WI38 (cell line): ENCODE measurements at regions not wholly inside any gene's neighbourhood (a gene's known extent, or its start where the extent isn't known, plus 50 kb on each side); places are given as distances from the start of the nearest gene placed in this dataset.

ENCODE experiments used
- H3K4me3 ChIP-seq: 2 replicates; pipeline ENCODE4 v1.5.1; 2011; ENCODE audit warnings: low read depth, mild to moderate bottlenecking, control low read depth, low read length
- CTCF ChIP-seq: IDR thresholded peaks from 2 replicates; pipeline ENCODE4 v1.5.1; 2012; ENCODE audit warnings: low read depth, mild to moderate bottlenecking, control low read depth, low read length

DNA sequence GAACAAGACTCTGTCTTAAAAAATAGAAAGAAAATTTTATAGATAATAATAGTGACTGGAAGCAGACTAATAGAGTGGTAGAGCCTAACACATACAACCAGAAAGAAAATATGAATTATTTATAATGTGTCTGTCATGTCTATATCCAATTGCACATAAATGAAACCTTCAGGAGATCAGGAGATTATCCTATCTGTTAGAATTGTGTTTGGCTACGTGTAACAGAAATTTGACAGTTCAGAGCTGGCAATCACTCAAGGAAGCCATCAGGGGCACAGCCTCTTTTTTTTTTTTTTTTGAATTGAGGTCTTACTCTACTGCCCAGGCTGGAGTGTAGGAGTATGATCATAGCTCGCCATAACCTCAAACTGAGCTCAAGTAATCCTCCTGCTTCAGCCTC is 157.2 kb downstream of the TGFB2 start:
- no peak overlapping the region for H3K4me3 ChIP-seq
- TF ChIP-seq CTCF: no peak

DNA sequence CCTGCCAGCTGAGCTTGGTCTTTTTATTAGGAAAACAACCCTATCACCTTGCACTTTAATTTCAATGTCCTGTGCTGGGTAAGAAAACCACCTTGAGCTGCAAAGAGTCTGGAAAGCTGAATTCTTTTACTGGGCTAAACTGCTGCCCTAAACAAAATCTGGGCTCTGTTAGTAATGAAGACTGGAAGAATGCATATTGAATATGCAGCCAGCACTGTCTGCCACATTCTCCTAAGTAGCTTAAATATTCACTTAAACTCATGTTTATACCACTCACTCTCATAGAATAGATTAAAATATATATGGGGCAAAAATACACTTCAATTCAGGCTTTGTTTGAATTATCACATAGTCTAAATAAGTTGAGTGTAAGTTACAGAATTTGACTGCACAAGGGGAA is 158.0 kb downstream of the TGFB2 start:
- no peak for TF ChIP-seq CTCF
- no peak overlapping the region for H3K4me3 ChIP-seq

- H3K4me3 ChIP-seq: no peak overlapping the region
- TF ChIP-seq CTCF: no peak
Measured at GRCh38 chr1:218507355-218508002, 162.3 kb downstream of the TGFB2 start.

DNA sequence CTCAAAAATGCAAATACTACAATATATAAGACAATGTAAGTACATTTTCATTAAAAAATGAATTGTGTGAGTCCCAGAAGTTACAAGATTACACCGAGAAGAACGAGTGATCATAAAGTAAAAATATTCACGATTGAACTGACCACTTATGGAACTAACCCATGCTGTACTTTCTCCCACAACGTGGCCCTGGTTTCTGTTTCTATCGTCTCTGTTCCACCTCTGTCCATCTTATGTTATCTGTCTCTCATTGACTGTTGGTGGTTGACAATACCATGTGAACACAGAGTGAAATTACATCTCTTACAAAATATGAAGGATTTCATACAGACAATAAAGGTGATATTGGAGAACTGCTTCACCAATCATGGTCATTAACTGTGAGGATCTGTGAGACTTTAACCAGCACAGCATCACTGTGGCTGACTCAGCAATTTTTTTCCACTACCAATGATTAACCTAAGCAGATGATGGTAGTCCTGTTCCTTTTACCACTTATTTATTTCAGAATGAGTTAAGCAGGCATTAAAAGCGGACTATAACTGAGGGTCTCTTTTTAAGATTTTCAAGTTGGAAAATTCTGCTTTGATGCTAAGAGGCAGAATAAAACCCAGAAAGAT is 165.1 kb downstream of the TGFB2 start:
- H3K4me3 ChIP-seq: no peak overlapping the region
- no peak for TF ChIP-seq CTCF

GRCh38 chr1:218513328-218513727 is 168.2 kb downstream of the TGFB2 start:
- no peak for TF ChIP-seq CTCF
- H3K4me3 ChIP-seq: no peak overlapping the region

- TF ChIP-seq CTCF: no peak
- no peak overlapping the region for H3K4me3 ChIP-seq
Measured at GRCh38 chr1:218514689-218515088, 169.6 kb downstream of the TGFB2 start.

DNA sequence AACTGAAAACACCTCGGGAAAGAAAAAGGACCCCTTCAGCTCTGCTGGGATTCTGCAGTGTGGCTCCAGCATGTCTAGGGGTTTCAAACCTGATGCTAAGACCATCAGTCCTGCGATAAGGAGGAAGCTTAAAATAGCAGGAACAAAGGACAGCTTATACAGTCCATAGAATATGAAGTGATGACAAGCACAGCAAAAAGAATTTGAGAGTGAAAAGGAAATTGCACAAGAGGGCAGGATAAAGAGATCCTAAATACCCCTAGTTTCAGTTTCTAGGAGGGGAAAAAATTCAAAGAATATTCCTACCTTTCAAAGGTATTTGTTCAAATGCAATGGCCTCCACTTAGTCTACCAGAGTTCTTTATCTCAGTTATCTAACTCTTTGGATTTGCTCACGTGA is 171.4 kb downstream of the TGFB2 start:
- no peak overlapping the region for H3K4me3 ChIP-seq
- TF ChIP-seq CTCF: no peak
